HG02588 (cell line): ENCODE measurements at regions not wholly inside any gene's neighbourhood (a gene's known extent, or its start where the extent isn't known, plus 50 kb on each side); places are given as distances from the start of the nearest gene placed in this dataset.

ENCODE experiments used
- ATAC-seq: cut with Tn5 transposase; IDR thresholded peaks from one replicate; pipeline ENCODE4 v1.9.1; 2021; ENCODE audit warnings: mild to moderate bottlenecking, moderate library complexity; ENCODE audit not compliant: unreplicated experiment

DNA sequence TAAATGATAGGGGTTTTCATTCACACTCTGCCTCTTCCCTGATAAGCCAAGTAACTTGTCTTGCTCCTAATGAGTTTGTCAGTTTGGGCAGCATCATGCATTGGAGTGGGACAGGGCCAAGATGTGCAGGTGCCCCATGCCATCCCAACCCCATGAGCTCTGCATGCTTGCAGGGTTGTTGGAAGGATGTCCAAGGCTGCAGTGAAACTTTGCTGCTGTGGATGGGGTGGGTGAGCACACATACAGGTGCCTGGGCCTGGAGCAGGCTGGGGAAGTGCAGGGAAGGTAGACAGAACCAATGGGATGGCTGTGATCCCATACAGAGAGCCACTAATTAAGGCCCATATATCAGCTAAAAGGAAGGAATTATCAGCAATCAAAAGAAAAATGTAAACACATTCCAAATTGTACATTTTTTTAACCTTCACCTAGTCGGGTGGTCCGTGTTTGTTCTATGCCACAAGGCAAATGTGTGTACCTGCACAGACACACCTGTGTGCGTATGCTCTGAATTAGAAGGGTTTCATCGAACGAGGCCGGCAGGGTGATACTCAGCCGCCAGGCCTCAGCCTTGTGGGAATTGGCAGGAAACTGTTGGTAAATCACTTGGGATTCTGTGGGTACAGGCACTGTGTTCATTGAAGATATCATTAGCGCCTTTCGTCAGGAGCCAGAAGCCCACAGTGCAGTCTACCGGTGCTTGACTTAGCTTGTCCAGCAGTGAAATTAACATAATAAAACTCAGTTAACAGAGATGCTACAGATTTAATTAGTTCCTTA lies 342.9 kb downstream of the MYCN start:
- no peak for ATAC-seq

DNA sequence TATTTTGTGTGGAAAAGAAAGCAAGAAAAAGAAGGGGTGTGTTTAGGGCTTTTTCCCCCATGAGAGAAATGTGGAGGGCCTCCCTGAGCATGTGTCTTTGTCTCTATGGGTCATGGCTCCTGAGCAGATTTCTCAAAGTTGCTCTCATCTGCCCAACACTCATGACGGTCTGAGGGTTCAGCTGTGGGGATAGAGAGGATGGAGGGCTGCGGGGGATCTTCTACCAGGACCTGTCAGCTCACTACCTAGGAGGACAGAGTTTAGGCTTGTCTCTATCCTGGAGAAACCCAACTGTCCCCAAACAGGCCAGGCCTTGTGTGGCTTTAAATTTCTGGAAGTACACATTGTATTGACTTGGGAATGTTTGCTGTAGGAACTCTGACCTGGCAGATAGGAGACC lies 342.2 kb downstream of the MYCN start:
- ATAC-seq = no peak

DNA sequence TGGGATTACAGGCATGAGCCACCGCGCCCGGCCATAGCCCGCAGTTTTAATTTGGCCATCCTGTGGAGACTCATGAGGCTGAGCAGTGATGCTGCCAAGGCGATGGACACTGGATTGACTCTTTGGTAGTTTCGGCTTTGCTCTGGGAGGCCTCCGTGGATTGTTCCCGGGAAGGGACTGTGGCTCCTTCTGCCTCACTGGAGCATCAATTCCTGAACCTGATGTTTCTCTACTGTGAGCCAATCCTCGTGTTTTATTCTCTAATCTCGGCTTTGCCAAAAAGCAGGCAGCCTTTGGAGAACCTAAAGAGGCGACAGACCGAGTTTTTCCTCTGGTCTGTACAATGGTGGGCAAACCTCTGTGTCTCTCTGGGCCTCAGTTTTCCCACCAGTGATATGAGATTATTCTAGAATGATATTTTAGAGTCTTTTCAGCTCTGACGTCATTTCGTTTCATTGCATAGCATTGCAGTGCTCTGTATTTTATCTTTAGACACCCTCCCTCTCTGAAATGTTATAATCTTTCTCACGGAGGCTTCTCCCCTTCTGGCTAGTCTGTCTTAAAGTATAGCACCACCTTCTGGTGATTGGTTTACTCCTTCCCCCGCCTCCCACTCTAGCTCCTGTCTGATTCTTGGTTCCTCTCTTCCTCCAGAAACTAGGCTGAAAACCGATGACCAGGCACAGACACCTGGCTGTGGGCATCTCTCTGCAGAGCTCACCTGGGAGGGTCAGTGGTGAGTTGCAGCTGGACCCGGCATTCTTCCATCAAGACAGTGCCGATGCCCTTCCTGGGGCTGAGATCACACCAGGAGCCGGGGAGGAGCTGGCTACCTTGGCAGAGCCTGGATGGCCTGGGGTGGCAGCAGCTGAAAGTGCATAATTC lies 341.3 kb downstream of the MYCN start:
- no peak for ATAC-seq

- ATAC-seq = no peak
These were observed 339.7 kb downstream of the MYCN start for GRCh38 chr2:16280081-16280480.

DNA sequence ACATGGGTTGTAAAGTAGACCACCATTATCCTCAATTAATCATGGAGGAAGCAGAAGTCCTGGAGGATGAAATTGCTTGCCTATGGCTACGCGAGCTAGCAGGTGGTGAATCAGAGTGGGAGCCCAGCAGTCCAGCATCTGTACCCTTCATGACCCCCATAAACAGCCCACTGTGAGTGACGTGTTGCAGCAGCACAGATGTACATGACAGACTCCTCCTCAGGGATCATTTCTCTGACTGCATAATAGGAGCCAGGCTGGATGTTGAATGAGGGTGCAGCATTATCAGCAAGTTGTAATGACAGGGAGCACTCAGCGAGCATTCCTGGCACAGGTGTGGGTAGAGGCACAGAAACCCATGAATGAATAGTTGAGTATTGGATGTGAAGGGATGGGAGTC lies 339.3 kb downstream of the MYCN start:
- no peak for ATAC-seq

DNA sequence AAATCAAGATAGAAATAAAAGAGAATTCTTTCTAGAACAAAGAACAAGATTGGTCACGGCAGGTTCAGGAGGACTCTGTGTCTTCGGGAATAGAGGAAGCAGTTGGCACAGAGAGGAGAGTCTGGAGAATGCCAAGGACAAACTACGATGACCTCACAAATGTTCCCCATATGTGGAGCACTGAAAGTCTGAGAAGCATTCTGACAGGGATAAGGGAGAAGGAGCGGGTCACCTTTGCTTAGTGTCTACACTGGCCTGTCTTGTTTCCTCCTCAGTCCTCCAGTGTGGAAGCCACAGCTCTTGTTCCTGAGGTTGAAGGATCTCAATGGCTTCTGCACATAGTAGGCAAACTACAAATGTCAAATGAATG lies 338.8 kb downstream of the MYCN start:
- no peak for ATAC-seq

- no peak for ATAC-seq
These were observed 338.3 kb downstream of the MYCN start for GRCh38 chr2:16278421-16279200.

GRCh38 chr2:16277117-16277516 lies 336.8 kb downstream of the MYCN start:
- no peak for ATAC-seq

GRCh38 chr2:16275661-16276060 lies 335.3 kb downstream of the MYCN start:
- no peak for ATAC-seq

GRCh38 chr2:16275131-16275530 lies 334.8 kb downstream of the MYCN start:
- ATAC-seq = no peak

DNA sequence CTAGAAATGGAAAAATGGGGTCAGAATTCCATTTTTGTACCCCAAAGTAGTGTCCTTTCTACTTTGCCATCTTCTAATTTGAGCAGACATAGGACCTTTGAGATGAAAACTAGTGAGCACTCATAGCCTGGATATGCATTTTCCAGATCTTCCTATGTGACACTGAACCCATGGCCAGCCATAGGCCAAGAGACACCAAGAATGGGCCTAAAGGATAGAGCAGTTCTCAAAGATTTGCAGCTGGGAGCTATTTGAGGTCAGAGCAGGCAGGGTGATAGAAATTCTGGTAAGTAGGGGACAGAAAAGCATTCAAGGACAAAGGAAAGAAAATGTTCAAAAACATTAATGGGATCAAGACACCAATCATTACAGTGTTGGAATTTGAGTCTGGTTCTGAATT lies 332.8 kb downstream of the MYCN start:
- no peak for ATAC-seq

GRCh38 chr2:16272038-16272788 lies 331.9 kb downstream of the MYCN start:
- no peak for ATAC-seq

- ATAC-seq = no peak
These were observed 331.0 kb downstream of the MYCN start for GRCh38 chr2:16271231-16271896.

DNA sequence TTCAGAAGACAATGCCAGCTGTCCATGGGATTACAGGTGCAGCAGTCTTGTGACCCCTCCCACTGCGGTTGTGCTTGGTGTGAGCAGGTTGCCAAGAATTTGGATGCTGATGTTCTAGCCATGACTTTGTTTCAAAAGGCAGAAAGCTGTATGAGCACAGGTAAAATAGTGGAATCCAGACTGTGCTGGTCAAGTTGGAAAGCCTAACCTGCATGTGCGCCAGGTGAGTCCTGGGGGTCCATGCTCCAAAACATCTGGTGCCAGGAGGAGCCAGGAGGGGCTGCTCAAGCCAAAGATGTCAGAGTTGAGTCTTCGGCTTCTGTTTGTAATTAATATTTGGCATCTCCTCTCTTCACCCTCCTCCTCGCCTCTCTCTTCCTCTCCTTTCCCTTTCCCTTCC lies 330.1 kb downstream of the MYCN start:
- ATAC-seq = no peak

DNA sequence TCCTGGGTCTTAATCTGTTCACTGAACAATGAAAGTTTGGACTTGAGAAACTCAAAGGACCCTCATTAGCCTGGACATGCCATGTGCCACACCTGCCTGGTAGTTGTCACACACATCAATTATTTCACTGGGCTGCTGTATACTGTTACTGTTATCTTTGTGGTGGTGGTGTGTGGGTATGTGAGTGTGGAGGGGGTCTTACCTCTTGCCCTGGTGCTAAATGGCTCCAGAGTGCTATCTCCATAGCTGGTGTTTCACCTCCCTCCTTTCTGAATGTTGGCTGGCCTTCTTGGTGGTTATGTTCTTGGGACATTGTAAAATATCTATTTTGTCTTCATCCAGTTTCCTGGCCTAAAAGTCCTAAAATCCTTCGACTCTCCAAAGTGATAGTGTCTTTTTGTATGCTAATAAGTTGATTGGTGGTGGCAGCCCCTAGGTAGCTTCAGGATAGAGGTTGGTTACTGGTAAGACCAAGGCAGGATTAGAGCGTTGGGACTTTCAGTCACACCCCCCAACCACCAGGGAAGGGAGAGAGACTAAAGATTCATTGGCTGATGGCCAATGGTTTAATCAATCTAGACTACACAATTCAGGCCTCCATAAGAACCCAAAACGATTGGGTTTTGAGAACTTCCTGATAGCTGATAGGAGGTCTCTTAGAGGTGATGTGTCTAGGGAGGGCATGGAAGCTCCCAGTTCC lies 328.1 kb downstream of the MYCN start:
- no peak for ATAC-seq

DNA sequence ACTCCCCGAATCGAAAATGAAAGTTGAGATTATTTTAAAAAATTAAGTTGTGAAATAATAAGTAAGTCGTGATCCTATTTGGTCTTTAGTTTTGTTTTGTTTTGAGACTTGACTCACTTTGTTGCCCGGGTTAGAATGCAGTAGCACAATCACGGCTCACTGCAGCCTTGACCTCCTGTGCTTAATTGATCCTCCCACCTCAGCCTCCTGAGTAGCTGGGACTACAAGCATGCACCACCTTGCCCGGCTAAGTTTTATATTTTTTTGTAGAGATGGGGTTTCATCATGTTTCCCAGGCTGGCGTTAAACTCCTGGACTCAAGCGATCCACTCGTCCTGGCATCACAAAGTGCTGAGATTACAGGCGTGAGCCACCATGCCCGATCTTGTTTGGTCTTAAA lies 326.2 kb downstream of the MYCN start:
- ATAC-seq = no peak

- no peak for ATAC-seq
These were observed 324.7 kb downstream of the MYCN start for GRCh38 chr2:16264931-16265540.

DNA sequence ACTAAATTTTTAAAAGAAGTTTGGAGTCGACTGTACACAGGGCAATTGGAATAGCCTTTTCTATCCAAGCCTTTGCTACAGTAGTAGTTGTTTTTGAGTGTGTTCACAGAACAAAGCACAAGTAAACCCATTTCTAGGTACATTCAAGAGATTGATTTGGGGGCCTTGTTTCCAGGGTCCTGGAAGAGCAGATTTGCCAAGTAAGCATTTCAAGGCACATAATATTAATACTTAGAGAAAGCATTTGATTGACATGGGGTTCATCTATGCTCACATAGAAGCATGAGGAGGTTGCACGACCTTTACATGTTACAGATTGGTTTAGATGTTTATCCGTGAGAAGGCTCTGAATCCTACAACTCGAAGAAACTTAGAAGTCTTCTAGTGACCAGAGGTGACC lies 324.1 kb downstream of the MYCN start:
- ATAC-seq = no peak

DNA sequence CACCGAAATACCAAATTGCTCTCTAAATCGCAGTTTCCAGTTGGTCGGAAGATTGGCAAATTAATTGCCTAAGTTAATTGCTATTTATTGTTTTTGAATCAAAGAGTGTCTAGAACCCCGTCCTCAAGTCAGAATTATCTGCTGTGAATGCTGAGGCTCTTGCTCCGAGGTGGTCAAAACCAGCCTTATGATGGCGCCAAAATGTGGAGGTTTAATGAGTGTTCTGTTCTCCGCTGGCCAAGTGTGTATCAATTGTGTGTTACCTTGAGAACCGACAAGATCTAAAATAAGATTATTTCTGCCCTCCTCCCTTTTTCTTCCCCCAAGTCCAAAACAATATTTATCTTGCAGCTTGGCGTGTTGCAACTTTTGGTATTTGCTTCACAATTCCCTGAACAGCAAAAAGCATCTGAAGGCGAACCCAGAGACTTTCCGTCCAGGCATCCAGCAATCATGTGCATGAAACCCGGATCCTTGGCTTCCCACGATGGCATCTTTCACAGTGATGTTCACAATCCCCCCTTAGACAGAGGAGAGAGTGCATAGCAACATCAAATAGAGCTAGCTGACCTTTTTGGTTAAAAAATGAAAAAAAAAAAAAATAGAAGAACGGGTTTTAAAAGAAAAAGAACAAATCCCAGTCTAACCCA lies 323.0 kb downstream of the MYCN start:
- ATAC-seq = no peak
